GM12878 (cell line): ENCODE measurements at regions not wholly inside any gene's neighbourhood (a gene's known extent, or its start where the extent isn't known, plus 50 kb on each side); places are given as distances from the start of the nearest gene placed in this dataset.

Experiments used
- ATAC-seq: fragments of 200-7000 bp; cut with Tn5 transposase; 3 replicates; pipeline ENCODE4 v1.9.1; 2020; ENCODE audit warnings: mild to moderate bottlenecking, moderate library complexity
- BruUV-seq: library from RNA; stranded (reverse); fragments of 400-500 nt; replicated peaks from 2 replicates; lab custom pipeline; 2021; lab: Mats Ljungman, UMichigan
- CTCF ChIA-PET: fragments of 300-600 bp; sonication (Branson Sonifier 250); formaldehyde crosslinking; extraction: SDS; loops from one replicate; lab custom pipeline; 2021; ENCODE audit warnings: inconsistent platforms; lab: Yijun Ruan, JAX
- POLR2A ChIA-PET: fragments of 350-600 bp; formaldehyde crosslinking; extraction: SDS; loops from one replicate; lab custom pipeline; 2021; ENCODE audit warnings: inconsistent platforms; lab: Charles Lee
- RAD21 ChIA-PET: fragments of 300-600 bp; sonication (Branson Sonifier 250); formaldehyde crosslinking; loops from one replicate; lab custom pipeline; 2023; ENCODE audit warnings: antibody characterized with exemption; ENCODE audit not compliant: unreplicated experiment; lab: Charles Lee
- SMC1A ChIA-PET: fragments of 300-600 bp; sonication (Branson Sonifier 250); formaldehyde crosslinking; loops from one replicate; lab custom pipeline; 2023; ENCODE audit not compliant: unreplicated experiment, uncharacterized antibody; lab: Charles Lee
- DNase-seq: peaks from one replicate; pipeline ENCODE4 v3.0.0-alpha.2; 2011; ENCODE audit warnings: low read depth, low spot score
- FAIRE-seq: peaks from 3 replicates; lab custom pipeline; 2011; peaks lifted over from hg19 to GRCh38; lab: Jason Lieb, UNC
- H2AFZ ChIP-seq: 2 replicates; pipeline ENCODE4 v1.6.0; 2011; ENCODE audit warnings: low read depth, low read length, control low read depth; ENCODE audit not compliant: control insufficient read depth
- H3K27ac ChIP-seq: 2 replicates; pipeline ENCODE4 v1.5.1; 2011; ENCODE audit warnings: control low read depth; ENCODE audit not compliant: control insufficient read depth, insufficient read depth
- H3K27me3 ChIP-seq, 2 experiments: replicated peaks in 1 of 2; 2 replicates each; pipeline versions ENCODE4 v1.6.0 to v1.6.1; 2011; ENCODE audit warnings: low read length in 1 of 2; ENCODE audit not compliant: control insufficient read depth in 2 of 2, insufficient read depth in 2 of 2
- H3K36me3 ChIP-seq, 2 experiments: 2 replicates each; pipeline ENCODE4 v1.5.1; 2011; ENCODE audit warnings: low read length in 1 of 2; ENCODE audit not compliant: control insufficient read depth in 2 of 2, insufficient read depth in 2 of 2
- H3K4me1 ChIP-seq: 2 replicates; pipeline ENCODE4 v1.6.1; 2011; ENCODE audit warnings: mild to moderate bottlenecking, low read length, moderate library complexity, mixed read lengths; ENCODE audit not compliant: control insufficient read depth, insufficient read depth
- H3K4me2 ChIP-seq: 2 replicates; pipeline ENCODE4 v1.6.0; 2011; ENCODE audit warnings: control low read depth; ENCODE audit not compliant: control insufficient read depth, insufficient read depth
- H3K4me3 ChIP-seq: fragments of 200-600 bp; sonication (generic); 2 replicates; pipeline ENCODE4 v1.5.1; 2016
- H3K79me2 ChIP-seq: 2 replicates; pipeline ENCODE4 v1.6.0; 2011; ENCODE audit warnings: low read length; ENCODE audit not compliant: control insufficient read depth, insufficient read depth
- H3K9ac ChIP-seq: 2 replicates; pipeline ENCODE4 v1.8.0; 2011; ENCODE audit warnings: low read length, control low read depth, mixed read lengths; ENCODE audit not compliant: control insufficient read depth, insufficient read depth
- H3K9me3 ChIP-seq: replicated peaks from 3 replicates; pipeline ENCODE4 v1.5.1; 2011; ENCODE audit warnings: mild to moderate bottlenecking, low read length; ENCODE audit not compliant: control insufficient read depth, insufficient read depth
- H4K20me1 ChIP-seq: 2 replicates; pipeline ENCODE4 v1.6.0; 2011; ENCODE audit not compliant: control insufficient read depth, insufficient read depth
- CREM ChIP-seq: IDR thresholded peaks from 2 replicates; pipeline ENCODE4 v1.6.1; 2014; ENCODE audit warnings: antibody characterized with exemption, low read depth
- EED ChIP-seq: sonication (generic); IDR thresholded peaks from 2 replicates; pipeline ENCODE4 v1.6.1; 2016; ENCODE audit warnings: antibody characterized with exemption, low read depth
- RCOR1 ChIP-seq: conservative IDR thresholded peaks from 2 replicates; pipeline ENCODE4 v1.6.1; 2012; ENCODE audit warnings: low read depth, low read length, improper control_type of control experiment
- RELA ChIP-seq: fragments of 450-650 bp; IDR thresholded peaks from 2 replicates; pipeline ENCODE4 v1.8.0; 2014; ENCODE audit warnings: borderline replicate concordance; ENCODE audit not compliant: partially characterized antibody
- TCF12 ChIP-seq: IDR thresholded peaks from 2 replicates; pipeline ENCODE4 v1.6.1; 2011; ENCODE audit warnings: low read depth, mild to moderate bottlenecking, low read length
- WGBS: methylation state at CpG from one replicate; pipeline ENCODE4 v1.1.6; 2016; ENCODE audit warnings: low lambda C conversion rate; ENCODE audit not compliant: insufficient replicate concordance, insufficient coverage; ENCODE audit errors: missing lambda C conversion rate; 5-methylcytosine and 5-hydroxymethylcytosine counted together
- in situ Hi-C: fragments of 300-500 bp; cut with MboI; formaldehyde crosslinking; loops from 9 replicates; pipeline ENCODE4 v1.14.3; 2018; ENCODE audit warnings: mixed read lengths
- intact Hi-C: fragments of 100-400 bp; cut with micrococcal nuclease; formaldehyde crosslinking; loops from one replicate; pipeline ENCODE4 v1.14.2; 2022; ENCODE audit not compliant: unreplicated experiment
- TF ChIP-seq, protein P1 (sequence below): IDR thresholded peaks from 2 replicates; pipeline ENCODE4 v1.6.1; 2011; ENCODE audit warnings: low read depth, low read length, improper control_type of control experiment, borderline replicate concordance
- TF ChIP-seq, protein P2 (sequence below): IDR thresholded peaks from 2 replicates; pipeline ENCODE4 v1.6.1; 2011; ENCODE audit warnings: mild to moderate bottlenecking, low read depth, low read length, moderate library complexity; ENCODE audit not compliant: insufficient replicate concordance

- Histone ChIP-seq H3K9ac (no peak overlapping the region), H3K4me3 (no peak overlapping the region), H3K4me1 (no peaks in the 10 kb centered on the region), H3K36me3 (no peaks in the 10 kb centered on the region), H4K20me1 (no peaks in the 10 kb centered on the region), H3K79me2 (no peaks in the 10 kb centered on the region), H3K9me3 (no peaks in the 10 kb centered on the region; the same call in 2 of the 3 replicates), H3K27me3 (no peaks in the 10 kb centered on the region), H2AFZ (no peak overlapping the region), H3K27ac (no peak overlapping the region), H3K4me2 (no peak overlapping the region)
- 40% methylated on average over 3 of the region's 3 CpGs for WGBS
- SMC1A ChIA-PET, result no interaction called here
- RAD21 ChIA-PET, result no interaction called here
- CTCF ChIA-PET, result no interaction called here
- no peak for ATAC-seq
- no peak for FAIRE-seq
- BruUV-seq, result no TSS peak
- POLR2A ChIA-PET, result no interaction called here
- TF ChIP-seq, protein P1, sequence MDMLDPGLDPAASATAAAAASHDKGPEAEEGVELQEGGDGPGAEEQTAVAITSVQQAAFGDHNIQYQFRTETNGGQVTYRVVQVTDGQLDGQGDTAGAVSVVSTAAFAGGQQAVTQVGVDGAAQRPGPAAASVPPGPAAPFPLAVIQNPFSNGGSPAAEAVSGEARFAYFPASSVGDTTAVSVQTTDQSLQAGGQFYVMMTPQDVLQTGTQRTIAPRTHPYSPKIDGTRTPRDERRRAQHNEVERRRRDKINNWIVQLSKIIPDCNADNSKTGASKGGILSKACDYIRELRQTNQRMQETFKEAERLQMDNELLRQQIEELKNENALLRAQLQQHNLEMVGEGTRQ, result no peak
- in situ Hi-C loops, result no loop called here
- DNase-seq, result no peak
- intact Hi-C loops, result no loop called here
Observed at GRCh38 chr3:166447513-166447912, 610.3 kb upstream of the BCHE start.

DNA sequence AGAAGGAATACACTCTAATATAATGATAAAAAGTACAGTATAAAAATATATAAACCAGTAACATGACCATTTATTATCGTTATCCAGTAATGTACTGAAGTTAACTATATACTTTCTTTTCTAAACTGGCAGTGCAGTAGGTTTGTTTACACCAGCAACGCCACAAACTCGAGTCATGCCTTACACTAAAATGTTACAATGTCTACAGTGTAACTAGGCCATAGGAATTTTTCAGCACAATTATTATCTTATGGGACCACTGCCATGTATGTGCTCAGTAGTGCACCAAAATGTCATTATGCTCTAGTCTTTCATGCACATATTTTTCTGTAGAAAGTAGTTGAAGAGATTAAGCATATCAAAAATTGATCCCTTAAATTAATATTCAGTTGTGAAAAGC lies 609.8 kb upstream of the BCHE start:
- Histone ChIP-seq H3K36me3 (no peaks in the 10 kb centered on the region), H3K79me2 (no peaks in the 10 kb centered on the region), H3K9ac (no peak overlapping the region), H2AFZ (no peak overlapping the region), H3K4me2 (no peak overlapping the region), H4K20me1 (no peaks in the 10 kb centered on the region), H3K27ac (no peak overlapping the region), H3K4me1 (no peaks in the 10 kb centered on the region), H3K4me3 (no peak overlapping the region), H3K27me3 (no peaks in the 10 kb centered on the region), H3K9me3 (no peaks in the 10 kb centered on the region; the same call in 2 of the 3 replicates)
- ChIA-PET POLR2A (no interaction called here), CTCF (no interaction called here), RAD21 (no interaction called here), SMC1A (no interaction called here)
- TF ChIP-seq, protein P2, sequence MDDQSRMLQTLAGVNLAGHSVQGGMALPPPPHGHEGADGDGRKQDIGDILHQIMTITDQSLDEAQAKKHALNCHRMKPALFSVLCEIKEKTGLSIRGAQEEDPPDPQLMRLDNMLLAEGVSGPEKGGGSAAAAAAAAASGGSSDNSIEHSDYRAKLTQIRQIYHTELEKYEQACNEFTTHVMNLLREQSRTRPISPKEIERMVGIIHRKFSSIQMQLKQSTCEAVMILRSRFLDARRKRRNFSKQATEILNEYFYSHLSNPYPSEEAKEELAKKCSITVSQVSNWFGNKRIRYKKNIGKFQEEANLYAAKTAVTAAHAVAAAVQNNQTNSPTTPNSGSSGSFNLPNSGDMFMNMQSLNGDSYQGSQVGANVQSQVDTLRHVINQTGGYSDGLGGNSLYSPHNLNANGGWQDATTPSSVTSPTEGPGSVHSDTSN, result no peak
- no peak for TF ChIP-seq TCF12
- TF ChIP-seq CREM, result no peak
- no peak for TF ChIP-seq RCOR1
- no peak for TF ChIP-seq EED
- TF ChIP-seq RELA, result no peak
- no peak for ATAC-seq
- intact Hi-C loops (no loop called here), in situ Hi-C loops (no loop called here)
- no TSS peak for BruUV-seq
- DNase-seq, result no peak
- FAIRE-seq, result no peak
- 13% methylated on average over 3 of the region's 3 CpGs for WGBS
